Nephron (organoid): ENCODE measurements at regions not wholly inside any gene's neighbourhood (a gene's known extent, or its start where the extent isn't known, plus 50 kb on each side); places are given as distances from the start of the nearest gene placed in this dataset.

Experiments
- H3K27ac Mint-ChIP-seq, 3 experiments: 2 replicates each; pipeline ENCODE4 v1.8.0; 2020; ENCODE audit warnings: mixed read lengths in 3 of 3, mild to moderate bottlenecking in 2 of 3, moderate library complexity in 1 of 3
- H3K27me3 Mint-ChIP-seq: 2 replicates; pipeline ENCODE4 v1.8.0; 2021; ENCODE audit warnings: low read depth, mild to moderate bottlenecking, moderate library complexity, mixed read lengths
- H3K36me3 Mint-ChIP-seq: 2 replicates; pipeline ENCODE4 v1.8.0; 2020; ENCODE audit warnings: low read depth, mixed read lengths
- H3K4me1 Mint-ChIP-seq: 2 replicates; pipeline ENCODE4 v1.8.0; 2020; ENCODE audit warnings: mixed read lengths
- H3K4me3 Mint-ChIP-seq, 3 experiments: 2 replicates each; pipeline ENCODE4 v1.8.0; 2020; ENCODE audit warnings: mild to moderate bottlenecking in 3 of 3, mixed read lengths in 3 of 3, moderate library complexity in 2 of 3
- H3K9me3 Mint-ChIP-seq: 2 replicates; pipeline ENCODE4 v1.8.0; 2020; ENCODE audit warnings: mixed read lengths
- CTCF ChIP-seq, 3 experiments: fragments of 200-600 bp; sonication (generic); IDR thresholded peaks; one replicate each; pipeline ENCODE4 v1.5.0; 2021; ENCODE audit warnings: antibody characterized with exemption in 3 of 3; ENCODE audit not compliant: unreplicated experiment in 3 of 3

GRCh38 chr3:25166016-25166415 lies 262.0 kb upstream of the RARB start:
- Mint-ChIP-seq H3K9me3 (peaks cover 13% of the 10 kb centered on the region), H3K4me1 (no peaks in the 10 kb centered on the region), H3K27ac (peak overlapping the region in 1 of 3 experiments; percentile 23), H3K27me3 (no peaks in the 10 kb centered on the region), H3K36me3 (peaks cover 14% of the 10 kb centered on the region), H3K4me3 (no peak overlapping the region)
- TF ChIP-seq CTCF (IDR thresholded peaks at IDR 0.05; ENCODE audit: unreplicated experiment in 3 of 3) = no peak

- no peak for TF ChIP-seq CTCF (IDR thresholded peaks at IDR 0.05; ENCODE audit: unreplicated experiment in 3 of 3)
- Mint-ChIP-seq H3K36me3 (peaks cover 14% of the 10 kb centered on the region), H3K9me3 (peaks cover 13% of the 10 kb centered on the region), H3K4me3 (no peak overlapping the region), H3K27ac (no peak overlapping the region), H3K27me3 (no peaks in the 10 kb centered on the region), H3K4me1 (peaks cover 6% of the 10 kb centered on the region)
Observed at GRCh38 chr3:25169151-25169550, 258.9 kb upstream of the RARB start.

DNA sequence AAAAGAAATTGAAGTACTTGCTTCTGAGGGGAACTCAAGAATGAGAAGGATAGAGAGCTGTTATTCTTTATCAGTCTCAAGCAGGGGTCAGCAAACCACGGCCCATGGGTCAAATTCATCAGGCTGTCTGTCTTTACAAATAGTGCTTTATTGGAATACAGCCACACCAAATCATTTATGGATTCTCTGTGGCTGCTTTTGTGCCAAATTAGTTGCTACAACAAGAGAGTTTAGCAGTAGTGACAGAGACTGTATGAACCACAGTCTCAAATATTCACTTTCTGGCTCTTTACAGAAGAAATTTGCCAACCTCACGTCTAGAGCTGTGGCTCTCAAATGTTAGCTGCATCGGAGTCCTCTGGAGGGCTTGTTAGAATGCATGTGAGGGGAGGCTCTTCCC lies 258.0 kb upstream of the RARB start:
- peaks cover 14% of the 10 kb centered on the region for H3K36me3 Mint-ChIP-seq
- no peak overlapping the region for H3K27ac Mint-ChIP-seq
- H3K27me3 Mint-ChIP-seq = peaks cover 4% of the 10 kb centered on the region
- peaks cover 13% of the 10 kb centered on the region for H3K9me3 Mint-ChIP-seq
- peaks cover 9% of the 10 kb centered on the region for H3K4me1 Mint-ChIP-seq
- TF ChIP-seq CTCF (IDR thresholded peaks at IDR 0.05; ENCODE audit: unreplicated experiment in 3 of 3) = no peak
- no peak overlapping the region for H3K4me3 Mint-ChIP-seq

- Mint-ChIP-seq H3K27ac (peak overlapping the region in 1 of 3 experiments; percentile 79), H3K27me3 (peaks cover 4% of the 10 kb centered on the region), H3K36me3 (peaks cover 14% of the 10 kb centered on the region), H3K4me3 (no peak overlapping the region), H3K4me1 (peaks cover 12% of the 10 kb centered on the region), H3K9me3 (peaks cover 13% of the 10 kb centered on the region)
- TF ChIP-seq CTCF (IDR thresholded peaks at IDR 0.05; ENCODE audit: unreplicated experiment in 3 of 3) = no peak
Observed at GRCh38 chr3:25171118-25171807, 256.8 kb upstream of the RARB start.

DNA sequence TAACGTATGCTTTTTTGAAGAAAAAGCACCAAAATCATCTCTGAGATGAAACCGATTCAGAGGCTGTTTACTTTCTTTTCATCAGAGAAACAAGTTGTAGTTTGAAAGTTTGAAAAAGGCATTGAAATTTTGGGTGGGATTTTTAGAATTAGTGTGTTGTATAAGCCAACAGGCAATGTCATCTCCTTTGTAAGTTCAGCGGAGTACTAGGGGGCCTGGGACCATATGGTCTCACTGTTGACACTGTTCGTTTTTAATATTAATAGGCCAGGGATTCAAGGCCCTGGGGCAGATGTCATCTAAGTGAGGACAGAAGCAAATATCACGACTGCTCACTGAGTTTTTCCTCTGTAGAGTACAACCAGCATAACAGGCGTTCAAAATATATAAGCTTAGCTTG lies 256.2 kb upstream of the RARB start:
- peaks cover 14% of the 10 kb centered on the region for H3K36me3 Mint-ChIP-seq
- TF ChIP-seq CTCF (IDR thresholded peaks at IDR 0.05; ENCODE audit: unreplicated experiment in 3 of 3) = no peak
- H3K4me3 Mint-ChIP-seq = no peak overlapping the region
- H3K9me3 Mint-ChIP-seq = peaks cover 13% of the 10 kb centered on the region
- H3K27me3 Mint-ChIP-seq = peaks cover 4% of the 10 kb centered on the region
- peak overlapping the region in 1 of 3 experiments; percentile 9 for H3K27ac Mint-ChIP-seq
- H3K4me1 Mint-ChIP-seq = peaks cover 12% of the 10 kb centered on the region

- peaks cover 5% of the 10 kb centered on the region for H3K9me3 Mint-ChIP-seq
- peaks cover 5% of the 10 kb centered on the region for H3K36me3 Mint-ChIP-seq
- TF ChIP-seq CTCF (IDR thresholded peaks at IDR 0.05; ENCODE audit: unreplicated experiment in 3 of 3) = no peak
Observed at GRCh38 chr3:25173606-25174005, 254.5 kb upstream of the RARB start.

More at GRCh38 chr3:25173606-25174005, 254.5 kb upstream of the RARB start:
- Mint-ChIP-seq H3K4me3 (no peak overlapping the region), H3K27ac (peak overlapping the region in 1 of 3 experiments; percentile 9), H3K27me3 (peaks cover 4% of the 10 kb centered on the region), H3K4me1 (peaks cover 18% of the 10 kb centered on the region)
